ENCODE measurements at regions not wholly inside any gene's neighbourhood (a gene's known extent, or its start where the extent isn't known, plus 50 kb on each side); places are given as distances from the start of the nearest gene placed in this dataset.

- ATAC-seq (no peak), DNase-seq (ENCODE audit: low spot score in 2 of 2) (no peak)
- H3K36me3 Mint-ChIP-seq, result no peaks in the 10 kb centered on the region
- H3K4me3 Mint-ChIP-seq, result no peak overlapping the region
- H3K27ac Mint-ChIP-seq, result no peak overlapping the region
- H3K4me1 Mint-ChIP-seq, result no peaks in the 10 kb centered on the region
- peaks cover 3% of the 10 kb centered on the region for H3K9me3 Mint-ChIP-seq
Observed at GRCh38 chr1:219790834-219791615, 137.3 kb downstream of the SLC30A10 start.

- ATAC-seq (no peak), DNase-seq (ENCODE audit: low spot score in 2 of 2) (no peak)
- H3K9me3 Mint-ChIP-seq, result peaks cover 5% of the 10 kb centered on the region
- no peak overlapping the region for H3K27ac Mint-ChIP-seq
- H3K4me3 Mint-ChIP-seq, result no peak overlapping the region
- no peaks in the 10 kb centered on the region for H3K36me3 Mint-ChIP-seq
- H3K4me1 Mint-ChIP-seq, result no peaks in the 10 kb centered on the region
Observed at GRCh38 chr1:219788700-219789099, 139.7 kb downstream of the SLC30A10 start.

GRCh38 chr1:219788091-219788490 lies 140.3 kb downstream of the SLC30A10 start:
- Mint-ChIP-seq H3K27ac (no peak overlapping the region), H3K36me3 (no peaks in the 10 kb centered on the region), H3K9me3 (peaks cover 7% of the 10 kb centered on the region), H3K4me1 (no peaks in the 10 kb centered on the region), H3K4me3 (no peak overlapping the region)
- DNase-seq (ENCODE audit: low spot score in 2 of 2), result no peak
- no peak for ATAC-seq

- H3K4me3 Mint-ChIP-seq, result no peak overlapping the region
- no peak for DNase-seq (ENCODE audit: low spot score in 2 of 2)
- peaks cover 10% of the 10 kb centered on the region for H3K9me3 Mint-ChIP-seq
- no peaks in the 10 kb centered on the region for H3K36me3 Mint-ChIP-seq
- no peak for ATAC-seq
- no peak overlapping the region for H3K27ac Mint-ChIP-seq
- H3K4me1 Mint-ChIP-seq, result no peaks in the 10 kb centered on the region
Observed at GRCh38 chr1:219784660-219785381, 143.5 kb downstream of the SLC30A10 start.

- H3K36me3 Mint-ChIP-seq, result no peaks in the 10 kb centered on the region
- no peaks in the 10 kb centered on the region for H3K4me1 Mint-ChIP-seq
- H3K4me3 Mint-ChIP-seq, result no peak overlapping the region
- DNase-seq (ENCODE audit: low spot score in 2 of 2) (no peak), ATAC-seq (no peak)
- no peak overlapping the region for H3K27ac Mint-ChIP-seq
- peaks cover 10% of the 10 kb centered on the region for H3K9me3 Mint-ChIP-seq
Observed at GRCh38 chr1:219783605-219784235, 144.6 kb downstream of the SLC30A10 start.

- Mint-ChIP-seq H3K36me3 (no peaks in the 10 kb centered on the region), H3K9me3 (peaks cover 10% of the 10 kb centered on the region), H3K4me1 (no peaks in the 10 kb centered on the region), H3K4me3 (no peak overlapping the region), H3K27ac (no peak overlapping the region)
- DNase-seq (ENCODE audit: low spot score in 2 of 2) (no peak), ATAC-seq (no peak)
Observed at GRCh38 chr1:219782929-219783328, 145.4 kb downstream of the SLC30A10 start.

GRCh38 chr1:219782311-219782710 lies 146.0 kb downstream of the SLC30A10 start:
- Mint-ChIP-seq H3K4me3 (no peak overlapping the region), H3K9me3 (peaks cover 10% of the 10 kb centered on the region), H3K36me3 (no peaks in the 10 kb centered on the region), H3K4me1 (no peaks in the 10 kb centered on the region), H3K27ac (no peak overlapping the region)
- ATAC-seq, result no peak
- DNase-seq (ENCODE audit: low spot score in 2 of 2), result no peak

- Mint-ChIP-seq H3K4me3 (no peak overlapping the region), H3K4me1 (no peaks in the 10 kb centered on the region), H3K36me3 (no peaks in the 10 kb centered on the region), H3K27ac (no peak overlapping the region), H3K9me3 (peaks cover 10% of the 10 kb centered on the region)
- DNase-seq (ENCODE audit: low spot score in 2 of 2), result no peak
- ATAC-seq, result no peak
Observed at GRCh38 chr1:219781491-219781890, 146.9 kb downstream of the SLC30A10 start.

- DNase-seq (ENCODE audit: low spot score in 2 of 2) (no peak), ATAC-seq (no peak)
- Mint-ChIP-seq H3K27ac (no peak overlapping the region), H3K4me3 (no peak overlapping the region), H3K4me1 (no peaks in the 10 kb centered on the region), H3K36me3 (no peaks in the 10 kb centered on the region), H3K9me3 (peaks cover 11% of the 10 kb centered on the region)
Observed at GRCh38 chr1:219778793-219779369, 149.5 kb downstream of the SLC30A10 start.

GRCh38 chr1:219778110-219778509 lies 150.2 kb downstream of the SLC30A10 start:
- Mint-ChIP-seq H3K9me3 (peaks cover 11% of the 10 kb centered on the region), H3K4me1 (no peaks in the 10 kb centered on the region), H3K27ac (no peak overlapping the region), H3K36me3 (no peaks in the 10 kb centered on the region), H3K4me3 (no peak overlapping the region)
- no peak for DNase-seq (ENCODE audit: low spot score in 2 of 2)
- ATAC-seq, result no peak

- Mint-ChIP-seq H3K4me3 (no peak overlapping the region), H3K27ac (no peak overlapping the region), H3K4me1 (no peaks in the 10 kb centered on the region), H3K9me3 (peaks cover 7% of the 10 kb centered on the region), H3K36me3 (no peaks in the 10 kb centered on the region)
- DNase-seq (ENCODE audit: low spot score in 2 of 2) (no peak), ATAC-seq (no peak)
Observed at GRCh38 chr1:219774386-219774785, 154.0 kb downstream of the SLC30A10 start.

- H3K27ac Mint-ChIP-seq, result no peak overlapping the region
- peaks cover 10% of the 10 kb centered on the region for H3K9me3 Mint-ChIP-seq
- ATAC-seq, result no peak
- H3K4me1 Mint-ChIP-seq, result no peaks in the 10 kb centered on the region
- no peak for DNase-seq (ENCODE audit: low spot score in 2 of 2)
- no peak overlapping the region for H3K4me3 Mint-ChIP-seq
- no peaks in the 10 kb centered on the region for H3K36me3 Mint-ChIP-seq
Observed at GRCh38 chr1:219773775-219774174, 154.6 kb downstream of the SLC30A10 start.

- no peaks in the 10 kb centered on the region for H3K36me3 Mint-ChIP-seq
- no peak overlapping the region for H3K4me3 Mint-ChIP-seq
- no peak for ATAC-seq
- H3K4me1 Mint-ChIP-seq, result no peaks in the 10 kb centered on the region
- H3K9me3 Mint-ChIP-seq, result peaks cover 10% of the 10 kb centered on the region
- DNase-seq (ENCODE audit: low spot score in 2 of 2), result no peak
- H3K27ac Mint-ChIP-seq, result no peak overlapping the region
Observed at GRCh38 chr1:219773110-219773509, 155.2 kb downstream of the SLC30A10 start.

GRCh38 chr1:219772265-219773036 lies 155.9 kb downstream of the SLC30A10 start:
- Mint-ChIP-seq H3K36me3 (no peaks in the 10 kb centered on the region), H3K27ac (no peak overlapping the region), H3K9me3 (peaks cover 10% of the 10 kb centered on the region), H3K4me1 (no peaks in the 10 kb centered on the region), H3K4me3 (no peak overlapping the region)
- ATAC-seq, result no peak
- no peak for DNase-seq (ENCODE audit: low spot score in 2 of 2)

- no peak overlapping the region for H3K27ac Mint-ChIP-seq
- H3K4me3 Mint-ChIP-seq, result no peak overlapping the region
- no peaks in the 10 kb centered on the region for H3K4me1 Mint-ChIP-seq
- DNase-seq (ENCODE audit: low spot score in 2 of 2), result no peak
- H3K36me3 Mint-ChIP-seq, result no peaks in the 10 kb centered on the region
- peaks cover 13% of the 10 kb centered on the region for H3K9me3 Mint-ChIP-seq
- ATAC-seq, result no peak
Observed at GRCh38 chr1:219771080-219771479, 157.3 kb downstream of the SLC30A10 start.

Measured in stimulated activated effector memory CD8-positive, alpha-beta T cell treated with anti-CD3 and anti-CD28 coated beads, Interleukin-12 subunit alpha, Interleukin-12 subunit beta, amount 100 ng/mL, for 72 hours (primary cell).